ENCODE measurements at regions not wholly inside any gene's neighbourhood (a gene's known extent, or its start where the extent isn't known, plus 50 kb on each side); places are given as distances from the start of the nearest gene placed in this dataset.

GRCh38 chr13:111925146-111925875 is 141.6 kb upstream of the SOX1 start:
- TF ChIP-seq SPI1 (IDR thresholded peaks at IDR 0.05; ENCODE audit: low read depth, low read length), result no peak
- TF ChIP-seq POLR2AphosphoS5 (IDR thresholded peaks at IDR 0.05; ENCODE audit: low read depth, low read length), result no peak
- TF ChIP-seq TAF1 (IDR thresholded peaks at IDR 0.05; ENCODE audit: low read depth, low read length), result no peak
- no peak for TF ChIP-seq POU2F2 (IDR thresholded peaks at IDR 0.05; ENCODE audit: low read depth, low read length)
- TF ChIP-seq POLR2A (IDR thresholded peaks at IDR 0.05; ENCODE audit: low read depth, low read length), result no peak
- no peak for TF ChIP-seq PAX5 (IDR thresholded peaks at IDR 0.05; ENCODE audit: insufficient read depth, low read length, severe bottlenecking)
- no peak for DNase-seq (ENCODE audit: insufficient read length, low spot score)
- FAIRE-seq, result no peak

- no peak for DNase-seq (ENCODE audit: insufficient read length, low spot score)
- no peak for TF ChIP-seq POU2F2 (IDR thresholded peaks at IDR 0.05; ENCODE audit: low read depth, low read length)
- TF ChIP-seq PAX5 (IDR thresholded peaks at IDR 0.05; ENCODE audit: insufficient read depth, low read length, severe bottlenecking), result no peak
- TF ChIP-seq SPI1 (IDR thresholded peaks at IDR 0.05; ENCODE audit: low read depth, low read length), result no peak
- TF ChIP-seq POLR2A (IDR thresholded peaks at IDR 0.05; ENCODE audit: low read depth, low read length), result no peak
- TF ChIP-seq POLR2AphosphoS5 (IDR thresholded peaks at IDR 0.05; ENCODE audit: low read depth, low read length), result no peak
- no peak for TF ChIP-seq TAF1 (IDR thresholded peaks at IDR 0.05; ENCODE audit: low read depth, low read length)
- no peak for FAIRE-seq
These were observed 140.3 kb upstream of the SOX1 start for GRCh38 chr13:111926501-111927180.

- FAIRE-seq (no peak), DNase-seq (ENCODE audit: insufficient read length, low spot score) (no peak)
- TF ChIP-seq POU2F2 (IDR thresholded peaks at IDR 0.05; ENCODE audit: low read depth, low read length) (no peak), TAF1 (IDR thresholded peaks at IDR 0.05; ENCODE audit: low read depth, low read length) (no peak), POLR2AphosphoS5 (IDR thresholded peaks at IDR 0.05; ENCODE audit: low read depth, low read length) (no peak), POLR2A (IDR thresholded peaks at IDR 0.05; ENCODE audit: low read depth, low read length) (no peak), PAX5 (IDR thresholded peaks at IDR 0.05; ENCODE audit: insufficient read depth, low read length, severe bottlenecking) (no peak), SPI1 (IDR thresholded peaks at IDR 0.05; ENCODE audit: low read depth, low read length) (no peak)
These were observed 139.8 kb upstream of the SOX1 start for GRCh38 chr13:111927181-111927540.

- no peak for TF ChIP-seq TAF1 (IDR thresholded peaks at IDR 0.05; ENCODE audit: low read depth, low read length)
- no peak for TF ChIP-seq POLR2A (IDR thresholded peaks at IDR 0.05; ENCODE audit: low read depth, low read length)
- no peak for TF ChIP-seq SPI1 (IDR thresholded peaks at IDR 0.05; ENCODE audit: low read depth, low read length)
- TF ChIP-seq PAX5 (IDR thresholded peaks at IDR 0.05; ENCODE audit: insufficient read depth, low read length, severe bottlenecking), result no peak
- no peak for TF ChIP-seq POLR2AphosphoS5 (IDR thresholded peaks at IDR 0.05; ENCODE audit: low read depth, low read length)
- no peak for TF ChIP-seq POU2F2 (IDR thresholded peaks at IDR 0.05; ENCODE audit: low read depth, low read length)
- FAIRE-seq (no peak), DNase-seq (ENCODE audit: insufficient read length, low spot score) (no peak)
These were observed 137.8 kb upstream of the SOX1 start for GRCh38 chr13:111929036-111929616.

- no peak for FAIRE-seq
- DNase-seq (ENCODE audit: insufficient read length, low spot score), result no peak
- no peak for TF ChIP-seq TAF1 (IDR thresholded peaks at IDR 0.05; ENCODE audit: low read depth, low read length)
- no peak for TF ChIP-seq POU2F2 (IDR thresholded peaks at IDR 0.05; ENCODE audit: low read depth, low read length)
- no peak for TF ChIP-seq PAX5 (IDR thresholded peaks at IDR 0.05; ENCODE audit: insufficient read depth, low read length, severe bottlenecking)
- TF ChIP-seq SPI1 (IDR thresholded peaks at IDR 0.05; ENCODE audit: low read depth, low read length), result no peak
- TF ChIP-seq POLR2AphosphoS5 (IDR thresholded peaks at IDR 0.05; ENCODE audit: low read depth, low read length), result no peak
- TF ChIP-seq POLR2A (IDR thresholded peaks at IDR 0.05; ENCODE audit: low read depth, low read length), result no peak
These were observed 130.6 kb upstream of the SOX1 start for GRCh38 chr13:111936267-111936925.

GRCh38 chr13:111937777-111938311 is 129.1 kb upstream of the SOX1 start:
- FAIRE-seq (no peak), DNase-seq (ENCODE audit: insufficient read length, low spot score) (no peak)
- TF ChIP-seq TAF1 (IDR thresholded peaks at IDR 0.05; ENCODE audit: low read depth, low read length) (no peak), POU2F2 (IDR thresholded peaks at IDR 0.05; ENCODE audit: low read depth, low read length) (no peak), POLR2AphosphoS5 (IDR thresholded peaks at IDR 0.05; ENCODE audit: low read depth, low read length) (no peak), POLR2A (IDR thresholded peaks at IDR 0.05; ENCODE audit: low read depth, low read length) (no peak), PAX5 (IDR thresholded peaks at IDR 0.05; ENCODE audit: insufficient read depth, low read length, severe bottlenecking) (no peak), SPI1 (IDR thresholded peaks at IDR 0.05; ENCODE audit: low read depth, low read length) (no peak)

GRCh38 chr13:111938741-111939665 is 127.9 kb upstream of the SOX1 start:
- no peak for FAIRE-seq
- TF ChIP-seq POLR2AphosphoS5 (IDR thresholded peaks at IDR 0.05; ENCODE audit: low read depth, low read length), result no peak
- TF ChIP-seq PAX5 (IDR thresholded peaks at IDR 0.05; ENCODE audit: insufficient read depth, low read length, severe bottlenecking), result no peak
- no peak for TF ChIP-seq POU2F2 (IDR thresholded peaks at IDR 0.05; ENCODE audit: low read depth, low read length)
- no peak for TF ChIP-seq POLR2A (IDR thresholded peaks at IDR 0.05; ENCODE audit: low read depth, low read length)
- no peak for TF ChIP-seq SPI1 (IDR thresholded peaks at IDR 0.05; ENCODE audit: low read depth, low read length)
- no peak for TF ChIP-seq TAF1 (IDR thresholded peaks at IDR 0.05; ENCODE audit: low read depth, low read length)

More at GRCh38 chr13:111938741-111939665, 127.9 kb upstream of the SOX1 start:
- DNase-seq (ENCODE audit: insufficient read length, low spot score), result no peak

Measured in GM12891 (cell line).